PC-9 (cell line): ENCODE measurements at regions not wholly inside any gene's neighbourhood (a gene's known extent, or its start where the extent isn't known, plus 50 kb on each side); places are given as distances from the start of the nearest gene placed in this dataset.

ENCODE experiments used
- BruUV-seq: library from RNA; stranded (reverse); fragments of 400-500 nt; replicated peaks from 2 replicates; lab custom pipeline; 2021; lab: Mats Ljungman, UMichigan
- CTCF ChIA-PET: fragments of 300-600 bp; sonication (Branson Sonifier 250); formaldehyde crosslinking; loops from one replicate; lab custom pipeline; 2022; ENCODE audit warnings: antibody characterized with exemption; lab: Charles Lee
- POLR2A ChIA-PET: fragments of 300-600 bp; sonication (Branson Sonifier 250); formaldehyde crosslinking; loops from one replicate; lab custom pipeline; 2022; ENCODE audit warnings: antibody characterized with exemption; ENCODE audit not compliant: unreplicated experiment; lab: Charles Lee
- DNase-seq, 2 experiments: peaks; one replicate each; pipeline versions ENCODE4 v3.0.0 to v3.0.0-alpha.2; 2015 to 2022; ENCODE audit warnings: mixed read lengths in 1 of 2
- H2AFZ ChIP-seq: fragments of 200-600 bp; sonication (generic); 2 replicates; pipeline ENCODE4 v1.8.1; 2017; ENCODE audit warnings: antibody characterized with exemption
- H3F3A ChIP-seq: fragments of 200-600 bp; sonication (generic); 2 replicates; pipeline ENCODE4 v1.8.1; 2017; ENCODE audit warnings: antibody characterized with exemption, mild to moderate bottlenecking, low read depth; ENCODE audit not compliant: insufficient read depth
- H3K27ac ChIP-seq: fragments of 200-600 bp; sonication (generic); 2 replicates; pipeline ENCODE4 v1.6.1; 2016; ENCODE audit warnings: mixed run types
- H3K27me3 ChIP-seq: fragments of 200-600 bp; sonication (generic); 2 replicates; pipeline ENCODE4 v1.6.1; 2016; ENCODE audit warnings: low read depth, mixed run types; ENCODE audit not compliant: insufficient read depth
- H3K36me3 ChIP-seq: fragments of 200-600 bp; sonication (generic); 2 replicates; pipeline ENCODE4 v1.6.1; 2016; ENCODE audit warnings: low read depth, mixed run types
- H3K4me1 ChIP-seq: fragments of 200-600 bp; sonication (generic); replicated peaks from 2 replicates; pipeline ENCODE4 v1.6.1; 2016; ENCODE audit warnings: mixed run types; ENCODE audit not compliant: insufficient read depth
- H3K4me2 ChIP-seq: fragments of 200-600 bp; sonication (generic); 2 replicates; pipeline ENCODE4 v1.6.1; 2017; ENCODE audit warnings: mixed run types
- H3K4me3 ChIP-seq: fragments of 200-600 bp; sonication (generic); 2 replicates; pipeline ENCODE4 v1.6.1; 2016; ENCODE audit warnings: mixed run types
- H3K79me2 ChIP-seq: fragments of 200-600 bp; sonication (generic); 2 replicates; pipeline ENCODE4 v1.6.1; 2017; ENCODE audit warnings: low read depth, mixed run types
- H3K9me2 ChIP-seq: fragments of 200-600 bp; sonication (generic); 2 replicates; pipeline ENCODE4 v1.8.1; 2017; ENCODE audit warnings: mild to moderate bottlenecking; ENCODE audit not compliant: insufficient read depth
- H3K9me3 ChIP-seq: fragments of 200-600 bp; sonication (generic); 2 replicates; pipeline ENCODE4 v1.8.1; 2016; ENCODE audit warnings: low read depth; ENCODE audit not compliant: insufficient read depth
- H4K20me1 ChIP-seq: fragments of 200-600 bp; sonication (generic); 2 replicates; pipeline ENCODE4 v1.8.1; 2017; ENCODE audit not compliant: insufficient read depth
- EZH2 ChIP-seq: fragments of 200-600 bp; sonication (generic); IDR thresholded peaks from 2 replicates; pipeline ENCODE4 v1.8.0; 2017; ENCODE audit warnings: antibody characterized with exemption, low read depth
- intact Hi-C: fragments of 100-400 bp; cut with micrococcal nuclease; formaldehyde crosslinking; loops from one replicate; pipeline ENCODE4 v1.10.0; 2022; ENCODE audit not compliant: unreplicated experiment
- TF ChIP-seq, protein P1 (sequence below): fragments of 200-600 bp; sonication (generic); conservative IDR thresholded peaks from 2 replicates; pipeline ENCODE4 v1.6.1; 2017; ENCODE audit warnings: mixed run types, antibody characterized with exemption, mild to moderate bottlenecking, moderate library complexity

DNA sequence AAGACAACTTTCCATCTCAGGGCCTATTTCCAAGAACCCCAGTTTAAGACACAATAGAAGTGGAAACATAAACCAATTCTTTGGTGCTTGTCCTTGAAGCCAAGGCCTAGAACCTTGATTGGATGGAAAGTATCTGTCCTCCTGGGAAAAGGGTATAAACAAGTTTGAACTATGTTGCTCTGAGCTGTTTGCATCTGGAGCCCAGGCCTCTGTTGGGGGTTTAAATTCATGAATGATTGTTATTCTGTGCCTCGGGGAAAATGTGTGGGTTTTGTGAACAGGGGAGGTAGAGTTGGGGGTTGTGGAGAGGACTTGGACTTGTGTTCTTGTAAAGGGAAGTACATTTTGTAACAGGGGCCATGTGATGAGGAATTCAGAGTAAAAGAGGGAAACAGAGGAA, 406.1 kb downstream of the SLC4A3 start:
- BruUV-seq: no TSS peak
- intact Hi-C loops: no loop called here
- Histone ChIP-seq H3K79me2 (no peaks in the 10 kb centered on the region), H3K9me2 (no peaks in the 10 kb centered on the region), H3K36me3 (no peaks in the 10 kb centered on the region), H3K4me1 (no peaks in the 10 kb centered on the region), H2AFZ (no peak overlapping the region), H3F3A (0 out of 2 replicates have a peak, but pooled peaks cover 3% of the 10 kb centered on the region), H4K20me1 (no peaks in the 10 kb centered on the region), H3K9me3 (no peaks in the 10 kb centered on the region), H3K27ac (no peak overlapping the region), H3K4me2 (no peak overlapping the region), H3K4me3 (no peak overlapping the region), H3K27me3 (no peaks in the 10 kb centered on the region)
- no peak for TF ChIP-seq EZH2
- TF ChIP-seq, protein P1, sequence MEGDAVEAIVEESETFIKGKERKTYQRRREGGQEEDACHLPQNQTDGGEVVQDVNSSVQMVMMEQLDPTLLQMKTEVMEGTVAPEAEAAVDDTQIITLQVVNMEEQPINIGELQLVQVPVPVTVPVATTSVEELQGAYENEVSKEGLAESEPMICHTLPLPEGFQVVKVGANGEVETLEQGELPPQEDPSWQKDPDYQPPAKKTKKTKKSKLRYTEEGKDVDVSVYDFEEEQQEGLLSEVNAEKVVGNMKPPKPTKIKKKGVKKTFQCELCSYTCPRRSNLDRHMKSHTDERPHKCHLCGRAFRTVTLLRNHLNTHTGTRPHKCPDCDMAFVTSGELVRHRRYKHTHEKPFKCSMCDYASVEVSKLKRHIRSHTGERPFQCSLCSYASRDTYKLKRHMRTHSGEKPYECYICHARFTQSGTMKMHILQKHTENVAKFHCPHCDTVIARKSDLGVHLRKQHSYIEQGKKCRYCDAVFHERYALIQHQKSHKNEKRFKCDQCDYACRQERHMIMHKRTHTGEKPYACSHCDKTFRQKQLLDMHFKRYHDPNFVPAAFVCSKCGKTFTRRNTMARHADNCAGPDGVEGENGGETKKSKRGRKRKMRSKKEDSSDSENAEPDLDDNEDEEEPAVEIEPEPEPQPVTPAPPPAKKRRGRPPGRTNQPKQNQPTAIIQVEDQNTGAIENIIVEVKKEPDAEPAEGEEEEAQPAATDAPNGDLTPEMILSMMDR: no peak
- POLR2A ChIA-PET: no interaction called here
- CTCF ChIA-PET: no interaction called here
- DNase-seq: no peak

DNA sequence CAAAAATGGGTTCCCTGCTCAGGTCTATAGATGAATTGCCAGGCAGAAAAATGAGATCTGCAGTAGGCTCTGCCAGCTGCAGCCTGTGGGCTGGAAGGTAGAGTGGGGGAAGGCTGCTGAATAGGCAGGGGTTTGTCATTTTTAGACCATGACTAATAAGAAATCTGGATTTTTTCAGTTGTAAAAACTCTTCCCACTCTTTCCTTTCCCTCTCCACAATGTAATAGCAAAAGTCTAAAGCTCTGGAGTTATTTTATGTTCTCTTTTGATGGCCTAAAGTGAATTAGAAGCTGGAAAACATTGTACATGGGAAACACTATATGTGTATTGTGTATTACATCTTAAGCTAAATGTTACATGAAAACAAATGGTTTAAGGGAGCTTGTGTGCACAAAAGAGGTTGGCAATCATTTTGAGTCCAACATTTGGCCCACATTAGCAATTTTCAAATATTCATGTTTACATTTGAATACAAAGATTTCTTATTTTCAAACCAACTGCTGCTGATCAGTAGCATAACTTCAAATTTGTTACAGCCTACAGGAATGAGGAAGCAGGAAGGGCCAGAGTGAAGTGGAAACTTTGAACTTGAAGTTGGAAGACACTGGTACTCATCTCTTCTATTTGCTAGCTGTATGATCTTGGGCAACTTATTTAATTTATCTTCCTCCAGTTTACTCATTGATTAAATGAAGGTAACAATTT, 407.1 kb downstream of the SLC4A3 start:
- Histone ChIP-seq H3K4me3 (no peak overlapping the region), H3K9me2 (no peaks in the 10 kb centered on the region), H3F3A (0 out of 2 replicates have a peak, but pooled peaks cover 3% of the 10 kb centered on the region), H3K36me3 (no peaks in the 10 kb centered on the region), H3K27ac (no peak overlapping the region), H3K27me3 (no peaks in the 10 kb centered on the region), H4K20me1 (no peaks in the 10 kb centered on the region), H3K9me3 (no peaks in the 10 kb centered on the region), H2AFZ (no peak overlapping the region), H3K79me2 (no peaks in the 10 kb centered on the region), H3K4me1 (no peaks in the 10 kb centered on the region), H3K4me2 (no peak overlapping the region)
- ChIA-PET POLR2A (interaction anchor here (0.6 kb wide), 1 partner anchor 9 kb away, joined by 6 read pairs; no protein-coding TSS in a partner anchor), CTCF (no interaction called here)
- BruUV-seq: no TSS peak
- no peak for TF ChIP-seq EZH2
- TF ChIP-seq, protein P1: no peak
- intact Hi-C loops: no loop called here
- DNase-seq: peak in 1 of 2 experiments; percentile 8

DNA sequence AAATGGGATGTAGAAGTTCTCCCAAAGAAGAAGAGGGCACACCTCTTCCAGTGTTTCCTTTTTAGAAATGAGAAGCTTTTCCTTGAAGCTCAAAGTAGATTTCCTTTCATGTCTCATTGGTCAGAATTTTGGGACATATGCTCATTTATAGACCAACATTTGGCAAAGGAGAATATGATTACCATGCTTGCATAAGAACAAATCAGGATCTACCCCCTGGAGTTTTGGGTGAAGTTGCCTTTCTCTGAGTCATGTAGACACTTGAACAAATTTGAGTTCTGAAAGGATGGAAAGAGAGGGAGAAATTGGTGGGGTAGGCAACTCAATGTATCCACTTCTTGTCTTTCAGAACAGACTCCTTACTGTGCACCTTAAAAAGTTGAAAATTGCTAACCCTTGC, 409.0 kb downstream of the SLC4A3 start:
- BruUV-seq: no TSS peak
- no peaks in the 10 kb centered on the region for H4K20me1 ChIP-seq
- H3K4me3 ChIP-seq: no peak overlapping the region

More for the DNA sequence above, 409.0 kb downstream of the SLC4A3 start:
- intact Hi-C loops: no loop called here
- no peak overlapping the region for H3K27ac ChIP-seq
- no peaks in the 10 kb centered on the region for H3K79me2 ChIP-seq
- TF ChIP-seq EZH2: no peak
- TF ChIP-seq, protein P1: no peak
- POLR2A ChIA-PET: no interaction called here
- CTCF ChIA-PET: no interaction called here
- H3K27me3 ChIP-seq: no peaks in the 10 kb centered on the region
- H3K4me2 ChIP-seq: no peak overlapping the region
- no peaks in the 10 kb centered on the region for H3K9me3 ChIP-seq
- no peak overlapping the region for H2AFZ ChIP-seq
- no peaks in the 10 kb centered on the region for H3K36me3 ChIP-seq
- H3K9me2 ChIP-seq: no peaks in the 10 kb centered on the region
- H3K4me1 ChIP-seq: no peaks in the 10 kb centered on the region
- DNase-seq: no peak
- H3F3A ChIP-seq: 0 out of 2 replicates have a peak, but pooled peaks cover 3% of the 10 kb centered on the region
